22Rv1 (cell line): ENCODE measurements at regions not wholly inside any gene's neighbourhood (a gene's known extent, or its start where the extent isn't known, plus 50 kb on each side); places are given as distances from the start of the nearest gene placed in this dataset.

Experiments
- ZFX ChIP-seq: fragments of 450-650 bp; IDR thresholded peaks from 2 replicates; pipeline ENCODE4 v1.6.1; 2017; ENCODE audit warnings: antibody characterized with exemption, borderline replicate concordance
- TF ChIP-seq, protein P1 (sequence below): fragments of 450-650 bp; IDR thresholded peaks from 2 replicates; pipeline ENCODE4 v1.5.1; 2017; ENCODE audit warnings: mild to moderate bottlenecking

DNA sequence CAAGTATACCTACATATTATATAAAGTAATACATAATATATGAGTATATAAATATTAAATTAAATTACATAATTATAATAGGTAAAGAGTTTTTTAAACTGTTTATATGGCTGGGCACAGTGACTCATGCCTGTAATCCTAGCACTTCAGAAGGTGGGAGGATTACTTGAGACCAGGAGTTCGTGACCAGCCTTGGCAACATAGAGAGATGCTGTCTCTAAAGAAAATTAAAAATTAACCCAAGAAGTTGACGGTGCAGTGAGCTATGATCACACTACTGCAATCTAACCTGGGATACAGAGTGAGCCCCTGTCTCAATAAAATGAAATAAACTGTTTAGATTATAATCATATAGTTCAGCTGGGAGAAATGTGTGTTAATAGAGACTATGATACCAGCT, 363.0 kb downstream of the DDX10 start:
- TF ChIP-seq, protein P1, sequence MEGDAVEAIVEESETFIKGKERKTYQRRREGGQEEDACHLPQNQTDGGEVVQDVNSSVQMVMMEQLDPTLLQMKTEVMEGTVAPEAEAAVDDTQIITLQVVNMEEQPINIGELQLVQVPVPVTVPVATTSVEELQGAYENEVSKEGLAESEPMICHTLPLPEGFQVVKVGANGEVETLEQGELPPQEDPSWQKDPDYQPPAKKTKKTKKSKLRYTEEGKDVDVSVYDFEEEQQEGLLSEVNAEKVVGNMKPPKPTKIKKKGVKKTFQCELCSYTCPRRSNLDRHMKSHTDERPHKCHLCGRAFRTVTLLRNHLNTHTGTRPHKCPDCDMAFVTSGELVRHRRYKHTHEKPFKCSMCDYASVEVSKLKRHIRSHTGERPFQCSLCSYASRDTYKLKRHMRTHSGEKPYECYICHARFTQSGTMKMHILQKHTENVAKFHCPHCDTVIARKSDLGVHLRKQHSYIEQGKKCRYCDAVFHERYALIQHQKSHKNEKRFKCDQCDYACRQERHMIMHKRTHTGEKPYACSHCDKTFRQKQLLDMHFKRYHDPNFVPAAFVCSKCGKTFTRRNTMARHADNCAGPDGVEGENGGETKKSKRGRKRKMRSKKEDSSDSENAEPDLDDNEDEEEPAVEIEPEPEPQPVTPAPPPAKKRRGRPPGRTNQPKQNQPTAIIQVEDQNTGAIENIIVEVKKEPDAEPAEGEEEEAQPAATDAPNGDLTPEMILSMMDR = no peak
- TF ChIP-seq ZFX = no peak
